HCT116 (cell line): ENCODE measurements at regions not wholly inside any gene's neighbourhood (a gene's known extent, or its start where the extent isn't known, plus 50 kb on each side); places are given as distances from the start of the nearest gene placed in this dataset.

Experiments used
- ATAC-seq: fragments of 200-7000 bp; cut with Tn5 transposase; 2 replicates; pipeline ENCODE4 v1.9.1; 2020; ENCODE audit warnings: mild to moderate bottlenecking, moderate library complexity
- BruUV-seq: library from RNA; stranded (reverse); fragments of 400-500 nt; replicated peaks from 2 replicates; lab custom pipeline; 2021; lab: Mats Ljungman, UMichigan
- CTCF ChIA-PET: fragments of 300-600 bp; sonication (Branson Sonifier 250); formaldehyde crosslinking; loops from one replicate; lab custom pipeline; 2021; ENCODE audit warnings: antibody characterized with exemption; lab: Charles Lee
- POLR2A ChIA-PET: fragments of 300-600, 350-600 bp; sonication (Branson Sonifier 250); formaldehyde crosslinking; loops from one replicate; lab custom pipeline; 2021; ENCODE audit warnings: antibody characterized with exemption; lab: Charles Lee
- RAD21 ChIA-PET, 2 experiments: fragments of 300-600 bp; sonication (Branson Sonifier 250); formaldehyde crosslinking; loops; one replicate each; lab custom pipeline; 2023; ENCODE audit warnings: low total read pairs in 2 of 2; ENCODE audit not compliant: uncharacterized antibody in 2 of 2, unreplicated experiment in 2 of 2, low non-redundant PET in 1 of 2; lab: Charles Lee
- DNase-seq: peaks from one replicate; pipeline ENCODE4 v3.0.0-alpha.2; 2010; ENCODE audit warnings: low read depth, low spot score
- H2AFZ ChIP-seq: fragments of 200-600 bp; shearing (Covaris generic), sonication (generic); 2 replicates; pipeline ENCODE4 v1.6.1; 2017; ENCODE audit warnings: low read depth, mixed run types, mixed read lengths, antibody characterized with exemption, low read length; ENCODE audit not compliant: poor library complexity, severe bottlenecking
- H3K27ac ChIP-seq: 2 replicates; pipeline ENCODE4 v1.5.1; 2012; ENCODE audit warnings: low read depth, low read length
- H3K27me3 ChIP-seq: fragments of 200-600 bp; sonication (generic); 2 replicates; pipeline ENCODE4 v1.6.1; 2016; ENCODE audit warnings: mixed run types, low read length, mixed read lengths; ENCODE audit not compliant: insufficient read depth
- H3K36me3 ChIP-seq, 2 experiments: fragments of 200-500 bp in 1 of 2; fragments of 200-600 bp in 1 of 2; sonication (Bioruptor generic) in 1 of 2; sonication (generic) in 1 of 2; 2 replicates each; pipeline versions ENCODE4 v1.5.1 to v1.6.1; 2014 to 2016; ENCODE audit warnings: low read length in 2 of 2, inconsistent platforms in 1 of 2, mixed read lengths in 1 of 2, mixed run types in 1 of 2; ENCODE audit not compliant: insufficient read depth in 2 of 2, control insufficient read depth in 1 of 2
- H3K4me1 ChIP-seq, 2 experiments: fragments of 200-600 bp in 1 of 2; sonication (generic) in 1 of 2; 2 replicates each; pipeline versions ENCODE4 v1.5.1 to v1.6.1; 2012 to 2017; ENCODE audit warnings: low read length in 2 of 2, inconsistent platforms in 1 of 2, mild to moderate bottlenecking in 1 of 2, mixed read lengths in 1 of 2, mixed run types in 1 of 2, moderate library complexity in 1 of 2; ENCODE audit not compliant: insufficient read depth in 2 of 2, control insufficient read depth in 1 of 2
- H3K4me2 ChIP-seq: fragments of 200-600 bp; sonication (generic); 2 replicates; pipeline ENCODE4 v1.6.1; 2017; ENCODE audit warnings: mixed run types, low read length, mixed read lengths
- H3K4me3 ChIP-seq, 2 experiments: fragments of 200-600 bp in 1 of 2; sonication (generic) in 1 of 2; replicated peaks in 1 of 2; 2 replicates each; pipeline ENCODE4 v1.5.1; 2011 to 2016; ENCODE audit warnings: low read length in 2 of 2, control low read depth in 1 of 2, low read depth in 1 of 2, mild to moderate bottlenecking in 1 of 2, mixed read lengths in 1 of 2, mixed run types in 1 of 2
- H3K79me2 ChIP-seq: fragments of 200-600 bp; sonication (generic); 2 replicates; pipeline ENCODE4 v1.6.1; 2017; ENCODE audit warnings: mild to moderate bottlenecking, mixed run types, low read length, moderate library complexity, mixed read lengths; ENCODE audit not compliant: insufficient read depth
- H3K9ac ChIP-seq: fragments of 200-600 bp; sonication (generic); 2 replicates; pipeline ENCODE4 v1.6.1; 2016; ENCODE audit warnings: low read length, mixed read lengths
- H3K9me2 ChIP-seq: fragments of 200-600 bp; sonication (generic), shearing (Covaris generic); 2 replicates; pipeline ENCODE4 v1.6.1; 2017; ENCODE audit warnings: mixed run types, mild to moderate bottlenecking, moderate library complexity; ENCODE audit not compliant: insufficient read depth
- H3K9me3 ChIP-seq, 2 experiments: fragments of 200-500 bp in 1 of 2; fragments of 200-600 bp in 1 of 2; sonication (Bioruptor generic) in 1 of 2; sonication (generic) in 1 of 2; 2 replicates each; pipeline ENCODE4 v1.6.1; 2014 to 2017; ENCODE audit warnings: low read length in 2 of 2, mixed read lengths in 2 of 2, inconsistent platforms in 1 of 2, low read depth in 1 of 2, mild to moderate bottlenecking in 1 of 2, mixed run types in 1 of 2, moderate library complexity in 1 of 2; ENCODE audit not compliant: control insufficient read depth in 1 of 2, insufficient read depth in 1 of 2
- H4K20me1 ChIP-seq: fragments of 200-600 bp; sonication (generic), shearing (Covaris generic); 2 replicates; pipeline ENCODE4 v1.6.1; 2017; ENCODE audit warnings: mixed run types, mild to moderate bottlenecking, moderate library complexity; ENCODE audit not compliant: insufficient read depth
- ELF1 ChIP-seq: IDR thresholded peaks from 2 replicates; pipeline ENCODE4 v1.6.1; 2012; ENCODE audit warnings: low read depth, borderline replicate concordance
- EZH2 ChIP-seq: fragments of 200-600 bp; sonication (generic); IDR thresholded peaks from 2 replicates; pipeline ENCODE4 v1.6.1; 2017; ENCODE audit warnings: antibody characterized with exemption, mixed run types
- EZH2phosphoT487 ChIP-seq: fragments of 200-600 bp; IDR thresholded peaks from 2 replicates; pipeline ENCODE4 v1.6.1; 2018; ENCODE audit warnings: antibody characterized with exemption, borderline replicate concordance
- POLR2AphosphoS5 ChIP-seq: IDR thresholded peaks from 2 replicates; pipeline ENCODE4 v1.6.1; 2011; ENCODE audit warnings: mild to moderate bottlenecking, low read depth, low read length, moderate library complexity
- SP1 ChIP-seq: IDR thresholded peaks from 2 replicates; pipeline ENCODE4 v1.6.1; 2012; ENCODE audit warnings: low read depth
- TCF7L2 ChIP-seq: IDR thresholded peaks from 2 replicates; pipeline ENCODE4 v1.7.0; 2011; ENCODE audit warnings: borderline replicate concordance, inconsistent platforms; ENCODE audit not compliant: insufficient read depth, insufficient read length; ENCODE audit errors: extremely low read depth
- intact Hi-C: fragments of 100-400 bp; cut with micrococcal nuclease; formaldehyde crosslinking; loops from 2 replicates; pipeline ENCODE4 v1.10.0; 2022

DNA sequence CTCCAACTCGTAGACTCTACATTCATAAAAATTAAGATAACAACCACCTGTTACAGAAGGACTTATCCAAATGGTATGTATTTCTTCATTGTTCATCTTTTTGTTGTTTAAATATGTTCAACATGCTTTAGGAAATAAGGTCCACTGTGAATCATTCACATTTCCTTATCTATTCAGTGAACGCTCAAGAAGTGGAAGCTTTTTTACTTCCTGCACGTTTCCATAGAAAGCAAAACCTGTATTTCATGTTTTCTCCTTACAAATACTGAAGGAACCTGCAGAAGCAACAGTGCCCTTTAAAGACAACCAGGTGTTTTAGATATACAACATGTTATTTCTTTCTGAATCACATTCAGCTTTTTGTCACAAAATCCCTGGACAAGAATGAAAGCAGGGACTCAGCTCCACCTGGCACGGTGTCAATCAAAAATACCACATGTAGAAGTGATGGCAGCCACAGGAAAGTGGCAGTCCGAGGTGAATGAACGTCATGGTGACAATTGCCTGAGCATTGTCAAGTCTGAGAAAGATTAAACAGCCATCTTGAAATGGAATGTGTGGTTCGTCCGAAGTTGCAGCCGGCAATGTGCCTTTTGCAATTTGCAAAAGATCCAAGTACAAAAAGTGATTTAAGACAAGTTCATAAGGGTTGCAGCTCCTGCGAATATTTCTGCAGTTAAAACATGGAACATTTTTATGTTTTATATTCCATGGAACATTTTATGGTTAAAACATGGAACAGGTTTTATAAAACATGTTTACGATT lies 66.7 kb upstream of the RIPOR2 start:
- H3K79me2 ChIP-seq: no peaks in the 10 kb centered on the region
- ATAC-seq (no peak), DNase-seq (no peak)
- H3K27me3 ChIP-seq: no peaks in the 10 kb centered on the region
- no peak overlapping the region for H3K4me3 ChIP-seq
- no peak overlapping the region for H3K27ac ChIP-seq
- no peaks in the 10 kb centered on the region for H3K9me2 ChIP-seq
- BruUV-seq: no TSS peak
- no peak for TF ChIP-seq ELF1
- no peak for TF ChIP-seq SP1
- TF ChIP-seq EZH2phosphoT487: no peak
- TF ChIP-seq POLR2AphosphoS5: no peak
- no peak overlapping the region for H3K9ac ChIP-seq
- intact Hi-C loops: no loop called here
- no peak overlapping the region for H3K4me2 ChIP-seq
- no peak overlapping the region for H2AFZ ChIP-seq
- H4K20me1 ChIP-seq: no peaks in the 10 kb centered on the region
- no peaks in the 10 kb centered on the region for H3K9me3 ChIP-seq
- H3K36me3 ChIP-seq: no peaks in the 10 kb centered on the region
- RAD21 ChIA-PET: no interaction called here
- CTCF ChIA-PET: interaction anchor here (1.0 kb wide), 1 partner anchor 12 kb away, joined by 3 read pairs; no protein-coding TSS in a partner anchor
- POLR2A ChIA-PET: interaction anchor here (0.5 kb wide), 1 partner anchor 104 kb away, joined by 3 read pairs; no protein-coding TSS in a partner anchor
- peaks cover 7 to 12% of the 10 kb centered on the region in 2 experiments; a peak in 3 of 4 replicates for H3K4me1 ChIP-seq

DNA sequence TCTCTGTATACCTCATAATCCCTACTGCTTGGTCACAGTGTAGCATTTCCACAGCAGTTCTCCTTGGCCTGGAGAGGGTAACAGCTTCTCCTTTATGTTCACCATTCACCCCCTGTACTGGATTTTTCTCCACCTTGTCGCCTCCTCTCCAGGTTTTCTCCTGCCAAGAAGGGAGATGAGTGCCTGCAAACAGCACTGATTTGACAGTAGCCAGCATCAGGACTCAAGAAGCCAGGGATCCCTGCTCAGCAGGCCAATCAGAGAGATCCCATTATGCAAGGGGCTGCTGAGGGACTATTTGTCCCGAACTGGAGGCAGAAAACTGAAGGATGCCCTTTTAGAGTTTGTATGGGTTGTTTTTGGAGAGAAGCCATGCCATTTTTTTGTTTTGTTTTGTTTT lies 68.6 kb upstream of the RIPOR2 start:
- H3K36me3 ChIP-seq: no peaks in the 10 kb centered on the region
- H3K9ac ChIP-seq: no peak overlapping the region
- no peak overlapping the region for H3K27ac ChIP-seq
- H4K20me1 ChIP-seq: no peaks in the 10 kb centered on the region
- no peak overlapping the region for H2AFZ ChIP-seq
- ChIA-PET CTCF (interaction anchor here (1.2 to 1.5 kb wide), 2 partner anchors 13 kb away, joined by 3 to 4 read pairs; no protein-coding TSS in a partner anchor), RAD21 (no interaction called here), POLR2A (no interaction called here)
- intact Hi-C loops: no loop called here
- no TSS peak for BruUV-seq
- no peak for TF ChIP-seq EZH2
- TF ChIP-seq TCF7L2: no peak
- DNase-seq (no peak), ATAC-seq (no peak)
- H3K4me3 ChIP-seq: no peak overlapping the region
- H3K9me3 ChIP-seq: no peaks in the 10 kb centered on the region
- H3K79me2 ChIP-seq: no peaks in the 10 kb centered on the region
- no peaks in the 10 kb centered on the region for H3K9me2 ChIP-seq
- peaks cover 7 to 12% of the 10 kb centered on the region in 2 experiments; a peak in 3 of 4 replicates for H3K4me1 ChIP-seq
- no peak overlapping the region for H3K4me2 ChIP-seq
- H3K27me3 ChIP-seq: no peaks in the 10 kb centered on the region
